GM12878 (cell line): ENCODE measurements at regions not wholly inside any gene's neighbourhood (a gene's known extent, or its start where the extent isn't known, plus 50 kb on each side); places are given as distances from the start of the nearest gene placed in this dataset.

ENCODE experiments used
- ATAC-seq: fragments of 200-7000 bp; cut with Tn5 transposase; 3 replicates; pipeline ENCODE4 v1.9.1; 2020; ENCODE audit warnings: mild to moderate bottlenecking, moderate library complexity
- BruUV-seq: library from RNA; stranded (reverse); fragments of 400-500 nt; replicated peaks from 2 replicates; lab custom pipeline; 2021; lab: Mats Ljungman, UMichigan
- CTCF ChIA-PET: fragments of 300-600 bp; sonication (Branson Sonifier 250); formaldehyde crosslinking; extraction: SDS; loops from one replicate; lab custom pipeline; 2021; ENCODE audit warnings: inconsistent platforms; lab: Yijun Ruan, JAX
- POLR2A ChIA-PET: fragments of 350-600 bp; formaldehyde crosslinking; extraction: SDS; loops from one replicate; lab custom pipeline; 2021; ENCODE audit warnings: inconsistent platforms; lab: Charles Lee
- RAD21 ChIA-PET: fragments of 300-600 bp; sonication (Branson Sonifier 250); formaldehyde crosslinking; loops from one replicate; lab custom pipeline; 2023; ENCODE audit warnings: antibody characterized with exemption; ENCODE audit not compliant: unreplicated experiment; lab: Charles Lee
- SMC1A ChIA-PET: fragments of 300-600 bp; sonication (Branson Sonifier 250); formaldehyde crosslinking; loops from one replicate; lab custom pipeline; 2023; ENCODE audit not compliant: unreplicated experiment, uncharacterized antibody; lab: Charles Lee
- DNase-seq: peaks from one replicate; pipeline ENCODE4 v3.0.0-alpha.2; 2011; ENCODE audit warnings: low read depth, low spot score
- FAIRE-seq: peaks from 3 replicates; lab custom pipeline; 2011; peaks lifted over from hg19 to GRCh38; lab: Jason Lieb, UNC
- H2AFZ ChIP-seq: 2 replicates; pipeline ENCODE4 v1.6.0; 2011; ENCODE audit warnings: low read depth, low read length, control low read depth; ENCODE audit not compliant: control insufficient read depth
- H3K27ac ChIP-seq: 2 replicates; pipeline ENCODE4 v1.5.1; 2011; ENCODE audit warnings: control low read depth; ENCODE audit not compliant: control insufficient read depth, insufficient read depth
- H3K27me3 ChIP-seq, 2 experiments: replicated peaks in 1 of 2; 2 replicates each; pipeline versions ENCODE4 v1.6.0 to v1.6.1; 2011; ENCODE audit warnings: low read length in 1 of 2; ENCODE audit not compliant: control insufficient read depth in 2 of 2, insufficient read depth in 2 of 2
- H3K36me3 ChIP-seq, 2 experiments: 2 replicates each; pipeline ENCODE4 v1.5.1; 2011; ENCODE audit warnings: low read length in 1 of 2; ENCODE audit not compliant: control insufficient read depth in 2 of 2, insufficient read depth in 2 of 2
- H3K4me1 ChIP-seq: 2 replicates; pipeline ENCODE4 v1.6.1; 2011; ENCODE audit warnings: mild to moderate bottlenecking, low read length, moderate library complexity, mixed read lengths; ENCODE audit not compliant: control insufficient read depth, insufficient read depth
- H3K4me2 ChIP-seq: 2 replicates; pipeline ENCODE4 v1.6.0; 2011; ENCODE audit warnings: control low read depth; ENCODE audit not compliant: control insufficient read depth, insufficient read depth
- H3K4me3 ChIP-seq: fragments of 200-600 bp; sonication (generic); 2 replicates; pipeline ENCODE4 v1.5.1; 2016
- H3K79me2 ChIP-seq: 2 replicates; pipeline ENCODE4 v1.6.0; 2011; ENCODE audit warnings: low read length; ENCODE audit not compliant: control insufficient read depth, insufficient read depth
- H3K9ac ChIP-seq: 2 replicates; pipeline ENCODE4 v1.8.0; 2011; ENCODE audit warnings: low read length, control low read depth, mixed read lengths; ENCODE audit not compliant: control insufficient read depth, insufficient read depth
- H3K9me3 ChIP-seq: replicated peaks from 3 replicates; pipeline ENCODE4 v1.5.1; 2011; ENCODE audit warnings: mild to moderate bottlenecking, low read length; ENCODE audit not compliant: control insufficient read depth, insufficient read depth
- H4K20me1 ChIP-seq: 2 replicates; pipeline ENCODE4 v1.6.0; 2011; ENCODE audit not compliant: control insufficient read depth, insufficient read depth
- BCL3 ChIP-seq: IDR thresholded peaks from 2 replicates; pipeline ENCODE4 v1.6.1; 2011; ENCODE audit warnings: borderline replicate concordance, low read depth, mild to moderate bottlenecking, moderate library complexity, low read length; ENCODE audit not compliant: insufficient read depth, poor library complexity, severe bottlenecking
- CREM ChIP-seq: IDR thresholded peaks from 2 replicates; pipeline ENCODE4 v1.6.1; 2014; ENCODE audit warnings: antibody characterized with exemption, low read depth
- HDAC6 ChIP-seq: fragments of 200-600 bp; sonication (generic); IDR thresholded peaks from one replicate; pipeline ENCODE4 v1.8.0; 2017; ENCODE audit warnings: antibody characterized with exemption; ENCODE audit not compliant: unreplicated experiment
- RBBP5 ChIP-seq: fragments of 200-600 bp; sonication (generic); conservative IDR thresholded peaks from 2 replicates; pipeline ENCODE4 v1.6.1; 2016
- RFX5 ChIP-seq: IDR thresholded peaks from 2 replicates; pipeline ENCODE4 v1.6.1; 2011; ENCODE audit warnings: low read depth, low read length, improper control_type of control experiment
- SP1 ChIP-seq: IDR thresholded peaks from one replicate; pipeline ENCODE4 v1.6.1; 2011; ENCODE audit warnings: low read depth, low read length
- ZBTB33 ChIP-seq: fragments of 450-650 bp; IDR thresholded peaks from 2 replicates; pipeline ENCODE4 v1.6.1; 2017; ENCODE audit warnings: mild to moderate bottlenecking
- ZNF687 ChIP-seq: fragments of 450-650 bp; IDR thresholded peaks from 2 replicates; pipeline ENCODE4 v1.6.1; 2017; ENCODE audit warnings: mild to moderate bottlenecking, moderate library complexity
- WGBS: methylation state at CpG from one replicate; pipeline ENCODE4 v1.1.6; 2016; ENCODE audit warnings: low lambda C conversion rate; ENCODE audit not compliant: insufficient replicate concordance, insufficient coverage; ENCODE audit errors: missing lambda C conversion rate; 5-methylcytosine and 5-hydroxymethylcytosine counted together
- in situ Hi-C: fragments of 300-500 bp; cut with MboI; formaldehyde crosslinking; loops from 9 replicates; pipeline ENCODE4 v1.14.3; 2018; ENCODE audit warnings: mixed read lengths
- intact Hi-C: fragments of 100-400 bp; cut with micrococcal nuclease; formaldehyde crosslinking; loops from one replicate; pipeline ENCODE4 v1.14.2; 2022; ENCODE audit not compliant: unreplicated experiment

DNA sequence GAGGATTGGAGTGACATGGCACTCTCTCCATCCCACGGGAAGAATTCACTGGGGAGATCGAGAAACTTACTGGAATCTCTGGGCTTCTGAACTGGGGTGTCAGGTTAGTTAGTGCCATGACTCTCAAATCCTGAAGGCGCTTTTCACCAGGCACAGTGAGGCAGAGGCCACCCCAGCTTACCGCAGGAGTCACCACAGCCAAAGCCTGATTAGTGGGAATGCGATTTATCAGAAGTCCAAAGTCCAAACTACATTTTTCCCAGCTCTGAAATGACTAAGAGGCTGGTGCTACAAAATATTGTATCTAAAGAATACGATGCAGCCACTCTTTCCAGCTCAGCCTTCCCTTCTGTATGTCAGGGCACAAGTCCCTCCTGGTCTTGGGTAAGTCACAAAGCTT lies 334.8 kb upstream of the SHH start (continued):
- no peak for TF ChIP-seq BCL3

GRCh38 chr7:156145996-156146395 lies 333.7 kb upstream of the SHH start:
- Histone ChIP-seq H3K36me3 (no peaks in the 10 kb centered on the region), H3K4me3 (no peak overlapping the region), H4K20me1 (no peaks in the 10 kb centered on the region), H3K27ac (no peak overlapping the region), H3K4me2 (no peak overlapping the region), H3K9ac (no peak overlapping the region), H3K9me3 (no peaks in the 10 kb centered on the region), H2AFZ (no peak overlapping the region), H3K79me2 (no peaks in the 10 kb centered on the region), H3K4me1 (no peaks in the 10 kb centered on the region), H3K27me3 (no peaks in the 10 kb centered on the region; a peak in 1 of 4 replicates)
- in situ Hi-C loops: no loop called here
- no peak for ATAC-seq
- ChIA-PET RAD21 (no interaction called here), CTCF (interaction anchor here (1.3 kb wide), 1 partner anchor 15 kb away, joined by 3 read pairs; no protein-coding TSS in a partner anchor), SMC1A (no interaction called here), POLR2A (no interaction called here)
- no peak for FAIRE-seq
- TF ChIP-seq ZBTB33 (no peak), ZNF687 (no peak), RBBP5 (no peak), HDAC6 (no peak), CREM (no peak), SP1 (no peak), RFX5 (no peak)
- BruUV-seq: no TSS peak
- 15% methylated on average over 8 of the region's 8 CpGs for WGBS
- no peak for DNase-seq
- intact Hi-C loops: no loop called here
